PC-9 (cell line): ENCODE measurements at regions not wholly inside any gene's neighbourhood (a gene's known extent, or its start where the extent isn't known, plus 50 kb on each side); places are given as distances from the start of the nearest gene placed in this dataset.

Source experiments
- BruUV-seq: library from RNA; stranded (reverse); fragments of 400-500 nt; replicated peaks from 2 replicates; lab custom pipeline; 2021; lab: Mats Ljungman, UMichigan
- CTCF ChIA-PET: fragments of 300-600 bp; sonication (Branson Sonifier 250); formaldehyde crosslinking; loops from one replicate; lab custom pipeline; 2022; ENCODE audit warnings: antibody characterized with exemption; lab: Charles Lee
- POLR2A ChIA-PET: fragments of 300-600 bp; sonication (Branson Sonifier 250); formaldehyde crosslinking; loops from one replicate; lab custom pipeline; 2022; ENCODE audit warnings: antibody characterized with exemption; ENCODE audit not compliant: unreplicated experiment; lab: Charles Lee
- DNase-seq, 2 experiments: peaks; one replicate each; pipeline versions ENCODE4 v3.0.0 to v3.0.0-alpha.2; 2015 to 2022; ENCODE audit warnings: mixed read lengths in 1 of 2
- H2AFZ ChIP-seq: fragments of 200-600 bp; sonication (generic); 2 replicates; pipeline ENCODE4 v1.8.1; 2017; ENCODE audit warnings: antibody characterized with exemption
- H3F3A ChIP-seq: fragments of 200-600 bp; sonication (generic); 2 replicates; pipeline ENCODE4 v1.8.1; 2017; ENCODE audit warnings: antibody characterized with exemption, mild to moderate bottlenecking, low read depth; ENCODE audit not compliant: insufficient read depth
- H3K27ac ChIP-seq: fragments of 200-600 bp; sonication (generic); 2 replicates; pipeline ENCODE4 v1.6.1; 2016; ENCODE audit warnings: mixed run types
- H3K27me3 ChIP-seq: fragments of 200-600 bp; sonication (generic); 2 replicates; pipeline ENCODE4 v1.6.1; 2016; ENCODE audit warnings: low read depth, mixed run types; ENCODE audit not compliant: insufficient read depth
- H3K36me3 ChIP-seq: fragments of 200-600 bp; sonication (generic); 2 replicates; pipeline ENCODE4 v1.6.1; 2016; ENCODE audit warnings: low read depth, mixed run types
- H3K4me1 ChIP-seq: fragments of 200-600 bp; sonication (generic); replicated peaks from 2 replicates; pipeline ENCODE4 v1.6.1; 2016; ENCODE audit warnings: mixed run types; ENCODE audit not compliant: insufficient read depth
- H3K4me2 ChIP-seq: fragments of 200-600 bp; sonication (generic); 2 replicates; pipeline ENCODE4 v1.6.1; 2017; ENCODE audit warnings: mixed run types
- H3K4me3 ChIP-seq: fragments of 200-600 bp; sonication (generic); 2 replicates; pipeline ENCODE4 v1.6.1; 2016; ENCODE audit warnings: mixed run types
- H3K79me2 ChIP-seq: fragments of 200-600 bp; sonication (generic); 2 replicates; pipeline ENCODE4 v1.6.1; 2017; ENCODE audit warnings: low read depth, mixed run types
- H3K9me2 ChIP-seq: fragments of 200-600 bp; sonication (generic); 2 replicates; pipeline ENCODE4 v1.8.1; 2017; ENCODE audit warnings: mild to moderate bottlenecking; ENCODE audit not compliant: insufficient read depth
- H3K9me3 ChIP-seq: fragments of 200-600 bp; sonication (generic); 2 replicates; pipeline ENCODE4 v1.8.1; 2016; ENCODE audit warnings: low read depth; ENCODE audit not compliant: insufficient read depth
- H4K20me1 ChIP-seq: fragments of 200-600 bp; sonication (generic); 2 replicates; pipeline ENCODE4 v1.8.1; 2017; ENCODE audit not compliant: insufficient read depth
- CTCF ChIP-seq: fragments of 200-600 bp; sonication (generic); conservative IDR thresholded peaks from 2 replicates; pipeline ENCODE4 v1.6.1; 2017; ENCODE audit warnings: mixed run types, antibody characterized with exemption, mild to moderate bottlenecking, moderate library complexity
- EZH2 ChIP-seq: fragments of 200-600 bp; sonication (generic); IDR thresholded peaks from 2 replicates; pipeline ENCODE4 v1.8.0; 2017; ENCODE audit warnings: antibody characterized with exemption, low read depth
- intact Hi-C: fragments of 100-400 bp; cut with micrococcal nuclease; formaldehyde crosslinking; loops from one replicate; pipeline ENCODE4 v1.10.0; 2022; ENCODE audit not compliant: unreplicated experiment

- H3K27ac ChIP-seq = no peak overlapping the region
- no peaks in the 10 kb centered on the region for H3F3A ChIP-seq
- no peak overlapping the region for H3K4me3 ChIP-seq
- H3K27me3 ChIP-seq = peaks cover 100% of the 10 kb centered on the region
- BruUV-seq = no TSS peak
- H3K36me3 ChIP-seq = no peaks in the 10 kb centered on the region
- no peaks in the 10 kb centered on the region for H3K4me1 ChIP-seq
- H3K9me3 ChIP-seq = no peaks in the 10 kb centered on the region
- no peaks in the 10 kb centered on the region for H3K79me2 ChIP-seq
- TF ChIP-seq EZH2 = no peak
- TF ChIP-seq CTCF = no peak
- ChIA-PET POLR2A (no interaction called here), CTCF (no interaction called here)
- H3K9me2 ChIP-seq = no peaks in the 10 kb centered on the region
- H3K4me2 ChIP-seq = no peak overlapping the region
- no peak for DNase-seq
- H2AFZ ChIP-seq = no peak overlapping the region
- no peaks in the 10 kb centered on the region; the same call in 1 of the 2 replicates for H4K20me1 ChIP-seq
- intact Hi-C loops = no loop called here
Measured at GRCh38 chr22:48632646-48633246, 1194.9 kb downstream of the BRD1 start.

- H3K27me3 ChIP-seq = peaks cover 100% of the 10 kb centered on the region
- intact Hi-C loops = no loop called here
- no peak for DNase-seq
- no peaks in the 10 kb centered on the region for H3K9me2 ChIP-seq
- H3K4me1 ChIP-seq = no peaks in the 10 kb centered on the region
- CTCF ChIA-PET = no interaction called here
- H3F3A ChIP-seq = no peaks in the 10 kb centered on the region
- no peak overlapping the region for H3K4me3 ChIP-seq
- no peaks in the 10 kb centered on the region for H3K9me3 ChIP-seq
- no peak overlapping the region for H3K27ac ChIP-seq
- no peaks in the 10 kb centered on the region; the same call in 1 of the 2 replicates for H4K20me1 ChIP-seq
- H3K36me3 ChIP-seq = no peaks in the 10 kb centered on the region
- no peak overlapping the region for H2AFZ ChIP-seq
- POLR2A ChIA-PET = no interaction called here
- H3K79me2 ChIP-seq = no peaks in the 10 kb centered on the region
- no peak overlapping the region for H3K4me2 ChIP-seq
- TF ChIP-seq CTCF (no peak), EZH2 (no peak)
- BruUV-seq = no TSS peak
Measured at GRCh38 chr22:48631288-48631863, 1196.3 kb downstream of the BRD1 start.

GRCh38 chr22:48630848-48631247 is 1196.8 kb downstream of the BRD1 start:
- no peak overlapping the region for H3K4me2 ChIP-seq
- H3K4me1 ChIP-seq = no peaks in the 10 kb centered on the region
- no peaks in the 10 kb centered on the region for H3K9me3 ChIP-seq
- no peak for DNase-seq
- no peaks in the 10 kb centered on the region for H3F3A ChIP-seq
- BruUV-seq = no TSS peak
- H4K20me1 ChIP-seq = no peaks in the 10 kb centered on the region; the same call in 1 of the 2 replicates
- no peaks in the 10 kb centered on the region for H3K9me2 ChIP-seq
- H3K36me3 ChIP-seq = no peaks in the 10 kb centered on the region
- ChIA-PET POLR2A (no interaction called here), CTCF (no interaction called here)
- no peak overlapping the region for H3K27ac ChIP-seq
- no peak overlapping the region for H2AFZ ChIP-seq
- intact Hi-C loops = no loop called here
- no peak overlapping the region for H3K4me3 ChIP-seq
- no peaks in the 10 kb centered on the region for H3K79me2 ChIP-seq
- TF ChIP-seq EZH2 = no peak
- TF ChIP-seq CTCF = no peak
- peaks cover 100% of the 10 kb centered on the region for H3K27me3 ChIP-seq
